GM12873 (cell line): ENCODE measurements at regions not wholly inside any gene's neighbourhood (a gene's known extent, or its start where the extent isn't known, plus 50 kb on each side); places are given as distances from the start of the nearest gene placed in this dataset.

ENCODE experiments used
- TF ChIP-seq, protein P1 (sequence below): IDR thresholded peaks from 2 replicates; pipeline ENCODE4 v1.5.1; 2012; ENCODE audit warnings: low read depth, mild to moderate bottlenecking, moderate library complexity, low read length, control low read depth; ENCODE audit not compliant: insufficient read depth; ENCODE audit errors: missing control alignments

DNA sequence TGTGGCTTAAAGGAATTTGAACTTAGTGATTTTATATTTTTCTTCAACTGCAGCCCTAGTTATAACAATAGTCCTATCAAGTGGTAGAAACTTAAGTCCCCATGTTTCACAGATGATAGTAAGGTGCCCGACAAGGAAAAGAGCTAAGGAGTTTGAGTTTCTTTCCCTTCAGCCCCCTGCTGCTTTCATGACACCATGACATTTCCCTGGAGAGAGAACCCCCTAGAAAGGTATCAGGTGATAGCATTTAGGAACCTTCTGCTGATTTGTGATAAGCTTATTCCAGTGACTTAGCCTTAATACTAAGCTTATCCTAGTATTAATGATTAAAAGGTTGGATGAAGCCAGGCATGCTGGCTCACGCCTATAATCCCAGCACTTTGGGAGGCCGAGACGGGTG, 623.8 kb upstream of the TYRP1 start:
- TF ChIP-seq, protein P1, sequence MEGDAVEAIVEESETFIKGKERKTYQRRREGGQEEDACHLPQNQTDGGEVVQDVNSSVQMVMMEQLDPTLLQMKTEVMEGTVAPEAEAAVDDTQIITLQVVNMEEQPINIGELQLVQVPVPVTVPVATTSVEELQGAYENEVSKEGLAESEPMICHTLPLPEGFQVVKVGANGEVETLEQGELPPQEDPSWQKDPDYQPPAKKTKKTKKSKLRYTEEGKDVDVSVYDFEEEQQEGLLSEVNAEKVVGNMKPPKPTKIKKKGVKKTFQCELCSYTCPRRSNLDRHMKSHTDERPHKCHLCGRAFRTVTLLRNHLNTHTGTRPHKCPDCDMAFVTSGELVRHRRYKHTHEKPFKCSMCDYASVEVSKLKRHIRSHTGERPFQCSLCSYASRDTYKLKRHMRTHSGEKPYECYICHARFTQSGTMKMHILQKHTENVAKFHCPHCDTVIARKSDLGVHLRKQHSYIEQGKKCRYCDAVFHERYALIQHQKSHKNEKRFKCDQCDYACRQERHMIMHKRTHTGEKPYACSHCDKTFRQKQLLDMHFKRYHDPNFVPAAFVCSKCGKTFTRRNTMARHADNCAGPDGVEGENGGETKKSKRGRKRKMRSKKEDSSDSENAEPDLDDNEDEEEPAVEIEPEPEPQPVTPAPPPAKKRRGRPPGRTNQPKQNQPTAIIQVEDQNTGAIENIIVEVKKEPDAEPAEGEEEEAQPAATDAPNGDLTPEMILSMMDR: no peak

DNA sequence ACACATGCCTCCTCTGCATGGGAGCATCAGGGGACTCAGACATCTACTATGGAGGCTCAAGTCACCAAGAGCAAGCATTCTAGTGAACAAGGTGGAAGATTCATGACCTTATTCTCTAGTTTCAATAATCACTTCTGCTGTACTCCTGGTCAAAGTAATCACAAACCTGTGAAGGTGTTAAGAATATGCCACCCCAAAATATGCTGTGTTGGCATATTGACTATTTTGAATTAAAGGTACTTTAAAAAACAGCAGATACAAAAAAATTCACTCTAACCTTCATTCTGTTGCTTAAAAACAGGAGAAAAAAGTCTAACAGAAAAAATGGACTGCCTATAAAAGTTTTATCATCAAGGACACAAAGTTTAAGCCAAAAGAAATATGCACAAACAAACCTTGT, 607.8 kb upstream of the TYRP1 start:
- TF ChIP-seq, protein P1: no peak

DNA sequence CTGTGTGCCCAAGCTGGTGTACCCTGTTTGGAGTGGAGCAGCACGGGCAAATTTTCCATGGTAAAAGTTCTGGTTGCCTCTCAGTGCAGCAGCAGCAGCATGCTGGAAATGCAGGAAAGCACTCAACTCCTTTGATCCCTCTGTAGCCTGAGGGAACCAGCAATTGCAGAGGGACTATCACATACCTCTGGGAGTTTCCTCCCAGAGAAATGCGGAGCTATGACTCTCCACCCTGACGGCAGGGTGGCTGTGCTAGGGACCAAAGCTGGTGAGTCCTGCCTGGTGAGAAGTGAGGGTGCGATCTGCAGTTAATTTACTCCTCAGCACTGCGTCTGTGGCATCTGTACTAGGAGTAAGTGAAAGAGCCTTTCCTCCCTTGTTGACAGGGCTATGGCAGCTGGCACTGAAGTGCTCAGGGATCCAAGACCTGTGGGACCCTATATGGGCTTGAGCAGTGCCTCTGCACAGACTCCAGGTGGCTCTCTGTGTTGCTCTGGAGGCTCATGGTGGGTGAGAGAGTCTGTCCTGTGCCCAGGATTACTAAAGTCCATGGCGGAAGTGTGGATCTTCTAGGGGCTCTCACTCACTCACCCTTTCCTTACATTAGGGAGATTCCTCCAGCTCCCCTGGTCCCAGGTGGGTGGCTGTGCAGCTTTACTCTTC, 601.2 kb upstream of the TYRP1 start:
- TF ChIP-seq, protein P1: no peak

DNA sequence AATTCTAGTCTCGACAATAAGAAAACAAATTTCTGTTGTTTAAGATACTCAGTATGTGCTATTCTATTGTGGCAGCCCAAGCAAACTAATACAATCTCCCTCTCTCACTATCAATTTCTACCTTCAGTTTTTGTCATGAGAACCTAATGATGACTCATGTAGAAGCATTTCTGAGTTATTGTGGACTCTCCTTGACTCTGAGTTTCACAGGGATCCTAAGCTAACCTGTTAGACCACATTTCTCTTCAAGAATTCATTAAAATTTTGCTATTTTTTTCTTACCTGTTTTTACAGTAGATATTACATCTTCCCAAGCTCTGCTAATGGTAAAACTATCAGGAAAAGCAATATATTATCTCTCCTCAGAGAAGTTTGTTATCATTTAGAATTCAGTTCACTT, 599.1 kb upstream of the TYRP1 start:
- TF ChIP-seq, protein P1: no peak

DNA sequence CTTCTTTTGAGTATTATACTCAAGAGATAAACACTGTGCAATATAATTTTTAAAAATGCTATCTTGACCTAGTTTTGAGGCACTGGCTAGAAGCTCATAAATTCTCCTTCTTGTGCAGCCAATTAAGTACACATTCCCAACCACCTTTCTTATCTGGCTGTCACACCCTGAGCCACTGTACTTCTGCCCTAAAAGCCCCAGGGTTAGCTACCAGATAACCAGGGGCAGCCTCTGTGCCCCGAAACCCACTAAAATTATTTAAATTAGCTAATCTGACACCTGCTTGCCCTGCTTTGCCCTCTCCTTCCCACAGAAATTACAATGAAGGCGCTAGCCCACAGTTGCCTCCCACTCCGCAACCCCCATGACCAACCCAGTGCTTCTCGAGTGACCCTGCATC, 597.3 kb upstream of the TYRP1 start:
- TF ChIP-seq, protein P1: no peak

DNA sequence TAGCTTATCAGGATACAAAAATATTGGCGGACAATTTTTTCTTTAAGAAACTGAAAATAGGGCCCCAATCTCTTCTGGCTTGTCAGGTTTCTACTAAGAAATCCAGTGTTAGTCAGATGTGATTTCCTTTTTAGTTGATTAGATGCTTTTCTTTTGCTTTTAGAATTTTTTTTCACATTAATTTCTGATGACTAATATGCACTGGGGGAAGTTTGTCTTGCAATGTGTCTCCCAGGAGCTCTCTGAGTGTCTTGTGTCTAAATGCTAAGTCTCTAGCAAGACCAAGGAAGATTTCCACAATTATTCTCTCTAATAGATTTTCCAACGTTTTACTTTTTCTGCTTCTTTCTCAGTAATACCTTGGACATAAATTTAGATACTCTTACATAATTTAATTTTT, 559.8 kb upstream of the TYRP1 start:
- TF ChIP-seq, protein P1: no peak

DNA sequence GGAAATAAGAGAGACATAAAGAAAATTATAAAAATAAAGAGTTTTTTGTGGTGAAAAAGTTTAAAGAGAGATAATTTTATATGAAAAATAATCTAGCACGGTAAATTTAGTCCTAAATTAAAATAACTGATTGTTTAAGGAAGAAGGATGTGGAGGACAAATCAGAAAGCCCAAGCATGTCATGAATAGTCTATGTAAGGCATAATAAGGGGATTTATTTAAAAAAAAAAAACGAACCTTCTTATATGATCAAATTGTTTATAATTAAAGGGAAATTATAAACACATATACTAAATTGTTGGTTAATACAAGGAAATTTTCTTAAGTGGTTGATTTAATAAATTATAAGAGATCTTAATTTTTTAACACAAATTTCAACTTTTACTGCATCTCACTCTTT, 551.8 kb upstream of the TYRP1 start:
- TF ChIP-seq, protein P1: no peak
